SK-N-SH treated with all-trans-retinoic acid at 6 μM for 48 hours (cell line): ENCODE measurements at regions not wholly inside any gene's neighbourhood (a gene's known extent, or its start where the extent isn't known, plus 50 kb on each side); places are given as distances from the start of the nearest gene placed in this dataset.
"Not testable (repeated sequence)": the region's sequence is repeated elsewhere in the genome, so short reads cannot be mapped to it uniquely, and the experiment has no call there.

Source experiments
- ATAC-seq: fragments of 200-7000 bp; cut with Tn5 transposase; 3 replicates; pipeline ENCODE4 v1.9.1; 2020; ENCODE audit warnings: mild to moderate bottlenecking, moderate library complexity
- BACH2 ChIP-seq: fragments of 250-450 bp; sonication (Bioruptor Pico); IDR thresholded peaks from 2 replicates; pipeline ENCODE4 v1.9.0; 2021; ENCODE audit warnings: mild to moderate bottlenecking, borderline replicate concordance
- CREB5 ChIP-seq: fragments of 250-450 bp; sonication (Bioruptor Pico); IDR thresholded peaks from 2 replicates; pipeline ENCODE4 v1.5.1; 2020; ENCODE audit warnings: low read depth, mild to moderate bottlenecking, moderate library complexity
- CSDC2 ChIP-seq: fragments of 250-450 bp; sonication (Bioruptor Pico); IDR thresholded peaks from 2 replicates; pipeline ENCODE4 v1.5.0; 2020; ENCODE audit warnings: mild to moderate bottlenecking, moderate library complexity
- ESRRG ChIP-seq: fragments of 250-450 bp; sonication (Bioruptor Pico); IDR thresholded peaks from 2 replicates; pipeline ENCODE4 v1.6.1; 2021; ENCODE audit warnings: mild to moderate bottlenecking
- GLIS3 ChIP-seq: fragments of 250-450 bp; sonication (Bioruptor Pico); IDR thresholded peaks from 2 replicates; pipeline ENCODE4 v1.5.0; 2020; ENCODE audit warnings: mild to moderate bottlenecking, moderate library complexity
- OSR1 ChIP-seq: fragments of 250-450 bp; sonication (Bioruptor Pico); IDR thresholded peaks from 2 replicates; pipeline ENCODE4 v1.8.0; 2022; ENCODE audit warnings: moderate library complexity, mild to moderate bottlenecking, inconsistent platforms
- PATZ1 ChIP-seq: fragments of 250-450 bp; sonication (Bioruptor Pico); IDR thresholded peaks from 2 replicates; pipeline ENCODE4 v1.8.0; 2020; ENCODE audit warnings: mild to moderate bottlenecking, moderate library complexity, borderline replicate concordance
- POU6F1 ChIP-seq: fragments of 250-450 bp; sonication (Bioruptor Pico); IDR thresholded peaks from 2 replicates; pipeline ENCODE4 v1.8.0; 2021; ENCODE audit warnings: low read depth, mild to moderate bottlenecking, moderate library complexity, borderline replicate concordance
- PPARA ChIP-seq: fragments of 250-450 bp; sonication (Bioruptor Pico); IDR thresholded peaks from 2 replicates; pipeline ENCODE4 v1.5.0; 2020; ENCODE audit warnings: mild to moderate bottlenecking, borderline replicate concordance
- RARB ChIP-seq: fragments of 250-450 bp; sonication (Bioruptor Pico); IDR thresholded peaks from 2 replicates; pipeline ENCODE4 v1.8.0; 2021; ENCODE audit warnings: mild to moderate bottlenecking, moderate library complexity
- TCF4 ChIP-seq: fragments of 250-450 bp; sonication (Bioruptor Pico); IDR thresholded peaks from 2 replicates; pipeline ENCODE4 v1.8.0; 2021; ENCODE audit warnings: mild to moderate bottlenecking, moderate library complexity, borderline replicate concordance
- TOX ChIP-seq: fragments of 250-450 bp; sonication (Bioruptor Pico); IDR thresholded peaks from 2 replicates; pipeline ENCODE4 v1.8.0; 2021; ENCODE audit warnings: mild to moderate bottlenecking, moderate library complexity, borderline replicate concordance
- ZC3H10 ChIP-seq: fragments of 250-450 bp; sonication (Bioruptor Pico); IDR thresholded peaks from 2 replicates; pipeline ENCODE4 v1.5.1; 2021; ENCODE audit warnings: mild to moderate bottlenecking, moderate library complexity
- ZFP30 ChIP-seq: fragments of 450-650 bp; formaldehyde crosslinking; IDR thresholded peaks from 2 replicates; pipeline ENCODE4 v1.5.0; 2022; ENCODE audit warnings: mild to moderate bottlenecking, moderate library complexity
- ZNF565 ChIP-seq: fragments of 450-650 bp; formaldehyde crosslinking; conservative IDR thresholded peaks from 2 replicates; pipeline ENCODE4 v1.5.0; 2020; ENCODE audit warnings: low read depth, mild to moderate bottlenecking, moderate library complexity
- ZNF8 ChIP-seq: fragments of 450-650 bp; formaldehyde crosslinking; IDR thresholded peaks from 2 replicates; pipeline ENCODE4 v1.5.0; 2020; ENCODE audit warnings: mild to moderate bottlenecking, moderate library complexity
- TF ChIP-seq, protein P1 (sequence below): fragments of 250-450 bp; sonication (Bioruptor Pico); IDR thresholded peaks from 2 replicates; pipeline ENCODE4 v1.5.1; 2021; ENCODE audit warnings: mild to moderate bottlenecking, moderate library complexity
- TF ChIP-seq, protein P2 (sequence below): fragments of 250-450 bp; sonication (Bioruptor Pico); IDR thresholded peaks from 2 replicates; pipeline ENCODE4 v1.5.0; 2020; ENCODE audit warnings: mild to moderate bottlenecking, moderate library complexity

GRCh38 chr10:53045315-53045714, 272.7 kb upstream of the MBL2 start:
- no peak for ATAC-seq
- TF ChIP-seq PATZ1 (no peak), GLIS3 (CRISPR knock-in tag) (no peak), ZC3H10 (CRISPR knock-in tag) (no peak), POU6F1 (CRISPR knock-in tag) (no peak)
- TF ChIP-seq, protein P1, sequence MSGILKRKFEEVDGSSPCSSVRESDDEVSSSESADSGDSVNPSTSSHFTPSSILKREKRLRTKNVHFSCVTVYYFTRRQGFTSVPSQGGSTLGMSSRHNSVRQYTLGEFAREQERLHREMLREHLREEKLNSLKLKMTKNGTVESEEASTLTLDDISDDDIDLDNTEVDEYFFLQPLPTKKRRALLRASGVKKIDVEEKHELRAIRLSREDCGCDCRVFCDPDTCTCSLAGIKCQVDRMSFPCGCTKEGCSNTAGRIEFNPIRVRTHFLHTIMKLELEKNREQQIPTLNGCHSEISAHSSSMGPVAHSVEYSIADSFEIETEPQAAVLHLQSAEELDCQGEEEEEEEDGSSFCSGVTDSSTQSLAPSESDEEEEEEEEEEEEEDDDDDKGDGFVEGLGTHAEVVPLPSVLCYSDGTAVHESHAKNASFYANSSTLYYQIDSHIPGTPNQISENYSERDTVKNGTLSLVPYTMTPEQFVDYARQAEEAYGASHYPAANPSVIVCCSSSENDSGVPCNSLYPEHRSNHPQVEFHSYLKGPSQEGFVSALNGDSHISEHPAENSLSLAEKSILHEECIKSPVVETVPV (CRISPR knock-in tag), result no peak

DNA sequence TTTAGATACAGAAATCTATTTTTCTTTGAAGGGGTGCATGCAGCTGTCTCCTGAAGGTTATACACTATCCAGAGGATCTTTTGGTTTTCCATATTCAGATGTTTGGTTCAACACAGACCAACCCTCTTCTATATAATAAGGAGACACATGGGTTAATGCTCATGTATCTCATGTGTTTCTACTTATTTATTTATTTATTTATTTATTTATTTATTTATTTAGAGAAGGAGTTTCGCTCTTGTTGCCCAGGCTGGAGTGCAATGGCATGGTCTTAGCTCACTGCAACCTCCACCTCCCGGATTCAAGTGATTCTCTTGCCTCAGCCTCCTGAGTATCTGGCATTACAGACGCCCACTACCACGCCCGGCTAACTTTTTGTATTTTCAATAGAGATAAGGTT, 263.2 kb upstream of the MBL2 start:
- ATAC-seq, result not testable (repeated sequence)

- peak; percentile 31; the same call in 1 of the 2 replicates for TF ChIP-seq TCF4
- no peak for TF ChIP-seq OSR1 (CRISPR knock-in tag)
- no peak for ATAC-seq
These were observed 260.8 kb upstream of the MBL2 start for GRCh38 chr10:53033396-53033795.

GRCh38 chr10:53029872-53030849, 257.6 kb upstream of the MBL2 start:
- peak; percentile 48; the same call in 2 of the 3 replicates for ATAC-seq

- no peak for ATAC-seq
- TF ChIP-seq CSDC2 (CRISPR knock-in tag) (no peak), ZNF565 (CRISPR knock-in tag) (no peak), ZC3H10 (CRISPR knock-in tag) (no peak), CREB5 (CRISPR knock-in tag) (no peak), TOX (CRISPR knock-in tag) (no peak), ZNF8 (no peak), BACH2 (no peak)
These were observed 256.9 kb upstream of the MBL2 start for GRCh38 chr10:53029449-53029848.

GRCh38 chr10:53025765-53026164, 253.2 kb upstream of the MBL2 start:
- not testable (repeated sequence) for ATAC-seq

- peak; percentile 66 for ATAC-seq
- TF ChIP-seq ESRRG (no peak), PPARA (no peak), CREB5 (CRISPR knock-in tag) (no peak), CSDC2 (CRISPR knock-in tag) (no peak), RARB (CRISPR knock-in tag) (no peak), ZFP30 (CRISPR knock-in tag) (no peak)
- TF ChIP-seq, protein P2, sequence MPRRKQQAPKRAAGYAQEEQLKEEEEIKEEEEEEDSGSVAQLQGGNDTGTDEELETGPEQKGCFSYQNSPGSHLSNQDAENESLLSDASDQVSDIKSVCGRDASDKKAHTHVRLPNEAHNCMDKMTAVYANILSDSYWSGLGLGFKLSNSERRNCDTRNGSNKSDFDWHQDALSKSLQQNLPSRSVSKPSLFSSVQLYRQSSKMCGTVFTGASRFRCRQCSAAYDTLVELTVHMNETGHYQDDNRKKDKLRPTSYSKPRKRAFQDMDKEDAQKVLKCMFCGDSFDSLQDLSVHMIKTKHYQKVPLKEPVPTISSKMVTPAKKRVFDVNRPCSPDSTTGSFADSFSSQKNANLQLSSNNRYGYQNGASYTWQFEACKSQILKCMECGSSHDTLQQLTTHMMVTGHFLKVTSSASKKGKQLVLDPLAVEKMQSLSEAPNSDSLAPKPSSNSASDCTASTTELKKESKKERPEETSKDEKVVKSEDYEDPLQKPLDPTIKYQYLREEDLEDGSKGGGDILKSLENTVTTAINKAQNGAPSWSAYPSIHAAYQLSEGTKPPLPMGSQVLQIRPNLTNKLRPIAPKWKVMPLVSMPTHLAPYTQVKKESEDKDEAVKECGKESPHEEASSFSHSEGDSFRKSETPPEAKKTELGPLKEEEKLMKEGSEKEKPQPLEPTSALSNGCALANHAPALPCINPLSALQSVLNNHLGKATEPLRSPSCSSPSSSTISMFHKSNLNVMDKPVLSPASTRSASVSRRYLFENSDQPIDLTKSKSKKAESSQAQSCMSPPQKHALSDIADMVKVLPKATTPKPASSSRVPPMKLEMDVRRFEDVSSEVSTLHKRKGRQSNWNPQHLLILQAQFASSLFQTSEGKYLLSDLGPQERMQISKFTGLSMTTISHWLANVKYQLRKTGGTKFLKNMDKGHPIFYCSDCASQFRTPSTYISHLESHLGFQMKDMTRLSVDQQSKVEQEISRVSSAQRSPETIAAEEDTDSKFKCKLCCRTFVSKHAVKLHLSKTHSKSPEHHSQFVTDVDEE (CRISPR knock-in tag), result no peak
These were observed 252.7 kb upstream of the MBL2 start for GRCh38 chr10:53025172-53025711.
